ENCODE measurements at regions not wholly inside any gene's neighbourhood (a gene's known extent, or its start where the extent isn't known, plus 50 kb on each side); places are given as distances from the start of the nearest gene placed in this dataset.

DNA sequence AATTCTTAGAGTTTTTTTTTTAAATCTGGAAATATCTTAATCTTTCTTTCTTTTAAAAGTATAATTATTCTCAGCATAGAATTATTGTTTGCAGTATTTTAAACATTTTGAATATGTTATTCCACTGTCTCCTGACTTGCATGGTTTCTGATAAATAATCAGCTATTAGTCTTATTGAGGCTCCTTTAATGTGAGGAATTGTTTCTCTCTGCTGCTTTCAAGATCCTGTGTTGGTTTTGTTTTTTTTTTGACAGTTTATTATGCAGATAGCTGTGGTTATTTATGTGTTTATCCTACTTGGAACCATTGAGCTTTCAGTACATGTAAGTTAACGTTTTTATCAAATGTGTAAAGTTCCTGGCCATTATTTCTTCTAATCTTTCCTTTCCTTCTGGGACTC lies 477.9 kb upstream of the HTR2A start:
- no peak for ATAC-seq (ENCODE audit: low read depth)
- dilution Hi-C loops (cut with HindIII; ENCODE audit: low sequenced_read_pairs, unreplicated experiment), result no loop called here
- H3K9me1 ChIP-seq (ENCODE audit: insufficient read depth, low read length), result no peaks in the 10 kb centered on the region
- H2BK15ac ChIP-seq (ENCODE audit: low read depth, low read length), result no peak overlapping the region
- H3K18ac ChIP-seq (ENCODE audit: low read depth, low read length), result no peak overlapping the region
- DNase-seq, result no peak
- no peak overlapping the region for H3K14ac ChIP-seq (replicated peaks; ENCODE audit: low read depth, low read length)
- no peak overlapping the region for H2AK5ac ChIP-seq (ENCODE audit: low read depth, low read length)
- no peak overlapping the region for H4K5ac ChIP-seq (ENCODE audit: low read depth, low read length)
- H4K20me1 ChIP-seq (ENCODE audit: insufficient read depth, low read length), result no peaks in the 10 kb centered on the region
- no peak overlapping the region for H3K9ac ChIP-seq (ENCODE audit: low read depth, low read length)
- H2AFZ ChIP-seq (replicated peaks; ENCODE audit: low read length, poor library complexity), result no peak overlapping the region
- H3K4me1 ChIP-seq (ENCODE audit: control insufficient read depth, insufficient read depth, low read length), result no peaks in the 10 kb centered on the region
- no peaks in the 10 kb centered on the region for H3K36me3 ChIP-seq (ENCODE audit: control insufficient read depth, insufficient read depth, low read length)
- intact Hi-C loops (cut with micrococcal nuclease), result no loop called here
- TF ChIP-seq POLR2A (IDR thresholded peaks at IDR 0.05; ENCODE audit: low read depth, low read length) (no peak), MAFK (IDR thresholded peaks at IDR 0.05; ENCODE audit: low read depth, low read length) (no peak), MAZ (IDR thresholded peaks at IDR 0.05; ENCODE audit: borderline replicate concordance, low read depth, low read length) (no peak), RCOR1 (IDR thresholded peaks at IDR 0.05; ENCODE audit: insufficient replicate concordance, low read length) (no peak), RFX5 (IDR thresholded peaks at IDR 0.05; ENCODE audit: low read depth, low read length) (no peak), CEBPB (IDR thresholded peaks at IDR 0.05; ENCODE audit: low read depth, low read length) (no peak), BHLHE40 (IDR thresholded peaks at IDR 0.05; ENCODE audit: low read depth, low read length) (no peak), CHD1 (IDR thresholded peaks at IDR 0.05; ENCODE audit: low read depth, low read length) (no peak), FOS (IDR thresholded peaks at IDR 0.05; ENCODE audit: low read depth, low read length) (no peak), MXI1 (IDR thresholded peaks at IDR 0.05; ENCODE audit: borderline replicate concordance, low read depth, low read length) (no peak), NFE2L2 (IDR thresholded peaks at IDR 0.05; ENCODE audit: low read depth, low read length) (no peak)
- TF ChIP-seq, protein P1, sequence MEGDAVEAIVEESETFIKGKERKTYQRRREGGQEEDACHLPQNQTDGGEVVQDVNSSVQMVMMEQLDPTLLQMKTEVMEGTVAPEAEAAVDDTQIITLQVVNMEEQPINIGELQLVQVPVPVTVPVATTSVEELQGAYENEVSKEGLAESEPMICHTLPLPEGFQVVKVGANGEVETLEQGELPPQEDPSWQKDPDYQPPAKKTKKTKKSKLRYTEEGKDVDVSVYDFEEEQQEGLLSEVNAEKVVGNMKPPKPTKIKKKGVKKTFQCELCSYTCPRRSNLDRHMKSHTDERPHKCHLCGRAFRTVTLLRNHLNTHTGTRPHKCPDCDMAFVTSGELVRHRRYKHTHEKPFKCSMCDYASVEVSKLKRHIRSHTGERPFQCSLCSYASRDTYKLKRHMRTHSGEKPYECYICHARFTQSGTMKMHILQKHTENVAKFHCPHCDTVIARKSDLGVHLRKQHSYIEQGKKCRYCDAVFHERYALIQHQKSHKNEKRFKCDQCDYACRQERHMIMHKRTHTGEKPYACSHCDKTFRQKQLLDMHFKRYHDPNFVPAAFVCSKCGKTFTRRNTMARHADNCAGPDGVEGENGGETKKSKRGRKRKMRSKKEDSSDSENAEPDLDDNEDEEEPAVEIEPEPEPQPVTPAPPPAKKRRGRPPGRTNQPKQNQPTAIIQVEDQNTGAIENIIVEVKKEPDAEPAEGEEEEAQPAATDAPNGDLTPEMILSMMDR (conservative IDR thresholded peaks at IDR 0.05; ENCODE audit: low read depth, low read length), result no peak
- TF ChIP-seq, protein P2, sequence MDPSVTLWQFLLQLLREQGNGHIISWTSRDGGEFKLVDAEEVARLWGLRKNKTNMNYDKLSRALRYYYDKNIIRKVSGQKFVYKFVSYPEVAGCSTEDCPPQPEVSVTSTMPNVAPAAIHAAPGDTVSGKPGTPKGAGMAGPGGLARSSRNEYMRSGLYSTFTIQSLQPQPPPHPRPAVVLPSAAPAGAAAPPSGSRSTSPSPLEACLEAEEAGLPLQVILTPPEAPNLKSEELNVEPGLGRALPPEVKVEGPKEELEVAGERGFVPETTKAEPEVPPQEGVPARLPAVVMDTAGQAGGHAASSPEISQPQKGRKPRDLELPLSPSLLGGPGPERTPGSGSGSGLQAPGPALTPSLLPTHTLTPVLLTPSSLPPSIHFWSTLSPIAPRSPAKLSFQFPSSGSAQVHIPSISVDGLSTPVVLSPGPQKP (IDR thresholded peaks at IDR 0.05; ENCODE audit: borderline replicate concordance, low read depth, low read length), result no peak
- no peak overlapping the region for H3K27ac ChIP-seq (ENCODE audit: insufficient read depth, low read length)
- ChIA-PET POLR2A (ENCODE audit: unreplicated experiment) (no interaction called here), CTCF (no interaction called here)
- no CpG with 5 or more reads among the region's 1 CpG for WGBS, 2 experiments (ENCODE audit: extremely low coverage in 2 of 2, insufficient read length in 1 of 2)
- H2BK20ac ChIP-seq (ENCODE audit: low read depth, low read length), result no peak overlapping the region
- H3K4ac ChIP-seq (ENCODE audit: low read depth, low read length), result no peak overlapping the region
- no peak overlapping the region for H3K4me2 ChIP-seq (ENCODE audit: low read depth, low read length)
- no peaks in the 10 kb centered on the region for H3K9me3 ChIP-seq (ENCODE audit: control insufficient read depth, insufficient read depth, low read length)
- no peak overlapping the region for H3K23ac ChIP-seq (ENCODE audit: low read depth, low read length)
- H3K56ac ChIP-seq (ENCODE audit: extremely low read depth, insufficient read depth, low read length), result no peak overlapping the region
- H3K79me1 ChIP-seq (ENCODE audit: low read depth in 1 of 2, low read length in 2 of 2), result no peaks in the 10 kb centered on the region
- BruUV-seq (replicated peaks), result no TSS peak
- no peaks in the 10 kb centered on the region for H3K27me3 ChIP-seq (ENCODE audit: control insufficient read depth, insufficient read depth, low read length)
- H4K8ac ChIP-seq (ENCODE audit: low read depth in 2 of 2, low read length in 2 of 2), result no peak overlapping the region
- no peak overlapping the region for H2BK5ac ChIP-seq (ENCODE audit: low read depth, low read length, poor library complexity, severe bottlenecking)
- in situ Hi-C loops (cut with MboI; ENCODE audit: low sequenced_read_pairs), result no loop called here
- H2BK120ac ChIP-seq (ENCODE audit: low read depth, low read length), result no peak overlapping the region
- no peak overlapping the region for H4K91ac ChIP-seq (ENCODE audit: insufficient read depth, low read depth, low read length)
- no peak overlapping the region for H2AK9ac ChIP-seq (replicated peaks; ENCODE audit: low read depth, low read length, poor library complexity)
- no peak overlapping the region for H3K4me3 ChIP-seq (ENCODE audit: insufficient read depth, low read depth, low read length)
